AG20443 (cell line): ENCODE measurements at regions not wholly inside any gene's neighbourhood (a gene's known extent, or its start where the extent isn't known, plus 50 kb on each side); places are given as distances from the start of the nearest gene placed in this dataset.

ENCODE experiments used
- DNase-seq: peaks from one replicate; pipeline ENCODE4 v3.0.0; 2012; ENCODE audit warnings: low spot score, mixed read lengths

- no peak for DNase-seq
Observed at GRCh38 chr10:31709476-31709875, 219.2 kb downstream of the ARHGAP12 start.

- no peak for DNase-seq
Observed at GRCh38 chr10:31709028-31709427, 219.6 kb downstream of the ARHGAP12 start.

- peak; percentile 17 for DNase-seq
Observed at GRCh38 chr10:31708474-31708873, 220.2 kb downstream of the ARHGAP12 start.

GRCh38 chr10:31708046-31708445 lies 220.6 kb downstream of the ARHGAP12 start:
- no peak for DNase-seq

- peak; percentile 78 for DNase-seq
Observed at GRCh38 chr10:31707093-31708039, 221.3 kb downstream of the ARHGAP12 start.

GRCh38 chr10:31706464-31707092 lies 222.1 kb downstream of the ARHGAP12 start:
- DNase-seq, result no peak

- no peak for DNase-seq
Observed at GRCh38 chr10:31705136-31705535, 223.5 kb downstream of the ARHGAP12 start.

GRCh38 chr10:31704195-31704594 lies 224.4 kb downstream of the ARHGAP12 start:
- no peak for DNase-seq

GRCh38 chr10:31702954-31703353 lies 225.7 kb downstream of the ARHGAP12 start:
- DNase-seq, result no peak

GRCh38 chr10:31702005-31702404 lies 226.6 kb downstream of the ARHGAP12 start:
- no peak for DNase-seq

- no peak for DNase-seq
Observed at GRCh38 chr10:31701546-31701945, 227.1 kb downstream of the ARHGAP12 start.

- DNase-seq, result no peak
Observed at GRCh38 chr10:31700181-31700611, 228.4 kb downstream of the ARHGAP12 start.

- DNase-seq, result peak; percentile 75
Observed at GRCh38 chr10:31698181-31698830, 230.3 kb downstream of the ARHGAP12 start.

- peak; percentile 88 for DNase-seq
Observed at GRCh38 chr10:31697271-31698180, 231.1 kb downstream of the ARHGAP12 start.

GRCh38 chr10:31694929-31695837 lies 233.4 kb downstream of the ARHGAP12 start:
- DNase-seq, result no peak

GRCh38 chr10:31694126-31694685 lies 234.4 kb downstream of the ARHGAP12 start:
- DNase-seq, result no peak

GRCh38 chr10:31693491-31693890 lies 235.1 kb downstream of the ARHGAP12 start:
- no peak for DNase-seq

GRCh38 chr10:31689233-31689632 lies 239.4 kb downstream of the ARHGAP12 start:
- DNase-seq, result no peak

GRCh38 chr10:31687663-31688482 lies 240.8 kb downstream of the ARHGAP12 start:
- DNase-seq, result no peak
